ENCODE measurements at regions not wholly inside any gene's neighbourhood (a gene's known extent, or its start where the extent isn't known, plus 50 kb on each side); places are given as distances from the start of the nearest gene placed in this dataset.

DNA sequence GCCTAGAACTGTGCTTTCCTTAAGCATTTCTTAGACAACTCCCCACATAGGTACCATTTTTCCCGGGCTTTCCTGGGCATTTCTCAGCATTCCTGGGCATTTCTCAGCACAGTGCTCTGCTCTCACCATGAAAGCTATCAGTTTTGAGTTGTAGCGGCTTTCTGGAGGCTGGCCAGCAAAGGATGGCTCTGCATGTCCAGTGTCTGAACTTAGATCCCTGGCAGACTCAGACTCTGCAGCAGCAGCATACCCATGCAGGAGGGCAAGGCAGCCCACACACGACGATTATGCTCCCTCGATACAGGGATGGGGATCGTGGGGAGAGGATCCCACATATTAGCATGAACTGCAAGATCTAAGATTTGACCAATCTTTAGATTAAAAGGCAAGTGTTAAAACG is 248.9 kb upstream of the MKI67 start:
- Mint-ChIP-seq H3K36me3 (ENCODE audit: low read depth) (no peaks in the 10 kb centered on the region), H3K9me3 (no peaks in the 10 kb centered on the region), H3K4me1 (ENCODE audit: low read depth) (peaks cover 7% of the 10 kb centered on the region), H3K4me3 (ENCODE audit: low read depth) (no peak overlapping the region), H3K27me3 (ENCODE audit: low read depth) (peaks cover 7% of the 10 kb centered on the region), H3K27ac (no peak overlapping the region)
- no peak for DNase-seq (ENCODE audit: low spot score)
- intact Hi-C loops (cut with micrococcal nuclease), result no loop called here

GRCh38 chr10:128377364-128377987 is 251.3 kb upstream of the MKI67 start:
- Mint-ChIP-seq H3K9me3 (no peaks in the 10 kb centered on the region), H3K36me3 (ENCODE audit: low read depth) (no peaks in the 10 kb centered on the region), H3K27ac (no peak overlapping the region), H3K27me3 (ENCODE audit: low read depth) (peaks cover 2% of the 10 kb centered on the region), H3K4me3 (ENCODE audit: low read depth) (no peak overlapping the region), H3K4me1 (ENCODE audit: low read depth) (peaks cover 7% of the 10 kb centered on the region)
- no peak for DNase-seq (ENCODE audit: low spot score)
- intact Hi-C loops (cut with micrococcal nuclease), result no loop called here

GRCh38 chr10:128377988-128378387 is 251.8 kb upstream of the MKI67 start:
- H3K9me3 Mint-ChIP-seq, result no peaks in the 10 kb centered on the region
- no peak overlapping the region for H3K27ac Mint-ChIP-seq
- H3K4me3 Mint-ChIP-seq (ENCODE audit: low read depth), result no peak overlapping the region
- intact Hi-C loops (cut with micrococcal nuclease), result no loop called here
- H3K36me3 Mint-ChIP-seq (ENCODE audit: low read depth), result no peaks in the 10 kb centered on the region
- H3K27me3 Mint-ChIP-seq (ENCODE audit: low read depth), result peaks cover 2% of the 10 kb centered on the region
- DNase-seq (ENCODE audit: low spot score), result no peak
- H3K4me1 Mint-ChIP-seq (ENCODE audit: low read depth), result peaks cover 5% of the 10 kb centered on the region

- Mint-ChIP-seq H3K4me3 (ENCODE audit: low read depth) (no peak overlapping the region), H3K36me3 (ENCODE audit: low read depth) (no peaks in the 10 kb centered on the region), H3K27me3 (ENCODE audit: low read depth) (no peaks in the 10 kb centered on the region), H3K9me3 (no peaks in the 10 kb centered on the region), H3K27ac (no peak overlapping the region), H3K4me1 (ENCODE audit: low read depth) (no peaks in the 10 kb centered on the region)
- intact Hi-C loops (cut with micrococcal nuclease), result no loop called here
- no peak for DNase-seq (ENCODE audit: low spot score)
These were observed 254.7 kb upstream of the MKI67 start for GRCh38 chr10:128380946-128381345.

GRCh38 chr10:128382225-128382624 is 256.0 kb upstream of the MKI67 start:
- intact Hi-C loops (cut with micrococcal nuclease), result no loop called here
- no peak for DNase-seq (ENCODE audit: low spot score)
- H3K4me1 Mint-ChIP-seq (ENCODE audit: low read depth), result no peaks in the 10 kb centered on the region
- H3K27ac Mint-ChIP-seq, result no peak overlapping the region
- no peaks in the 10 kb centered on the region for H3K9me3 Mint-ChIP-seq
- no peak overlapping the region for H3K4me3 Mint-ChIP-seq (ENCODE audit: low read depth)
- no peaks in the 10 kb centered on the region for H3K36me3 Mint-ChIP-seq (ENCODE audit: low read depth)
- no peaks in the 10 kb centered on the region for H3K27me3 Mint-ChIP-seq (ENCODE audit: low read depth)

- H3K4me1 Mint-ChIP-seq (ENCODE audit: low read depth), result no peaks in the 10 kb centered on the region
- no peak overlapping the region for H3K4me3 Mint-ChIP-seq (ENCODE audit: low read depth)
- no peaks in the 10 kb centered on the region for H3K36me3 Mint-ChIP-seq (ENCODE audit: low read depth)
- H3K27me3 Mint-ChIP-seq (ENCODE audit: low read depth), result no peaks in the 10 kb centered on the region
- no peak overlapping the region for H3K27ac Mint-ChIP-seq
- intact Hi-C loops (cut with micrococcal nuclease), result no loop called here
- no peak for DNase-seq (ENCODE audit: low spot score)
- H3K9me3 Mint-ChIP-seq, result no peaks in the 10 kb centered on the region
These were observed 258.6 kb upstream of the MKI67 start for GRCh38 chr10:128384831-128385230.

DNA sequence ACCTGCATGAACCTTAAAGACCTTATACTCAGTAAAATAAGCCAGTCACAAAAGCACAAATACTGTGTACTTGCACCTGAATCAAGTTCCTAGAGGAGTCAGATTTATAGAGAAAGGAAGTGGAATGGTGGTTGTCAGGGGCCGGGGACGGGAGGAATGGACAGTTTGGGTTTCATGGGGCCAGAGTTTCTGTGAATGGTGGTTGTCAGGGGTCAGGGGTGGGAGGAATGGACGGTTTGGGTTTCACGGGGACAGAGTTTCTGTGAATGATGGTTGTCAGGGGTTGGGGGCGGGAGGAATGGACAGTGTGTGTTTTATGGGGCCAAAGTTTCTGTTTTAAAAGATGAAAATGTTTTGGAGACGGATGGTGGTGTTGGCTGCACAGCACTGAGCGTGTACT is 260.0 kb upstream of the MKI67 start:
- H3K36me3 Mint-ChIP-seq (ENCODE audit: low read depth), result no peaks in the 10 kb centered on the region
- H3K4me1 Mint-ChIP-seq (ENCODE audit: low read depth), result no peaks in the 10 kb centered on the region
- DNase-seq (ENCODE audit: low spot score), result no peak
- H3K27me3 Mint-ChIP-seq (ENCODE audit: low read depth), result no peaks in the 10 kb centered on the region
- no peak overlapping the region for H3K4me3 Mint-ChIP-seq (ENCODE audit: low read depth)
- H3K27ac Mint-ChIP-seq, result no peak overlapping the region
- intact Hi-C loops (cut with micrococcal nuclease), result no loop called here
- no peaks in the 10 kb centered on the region for H3K9me3 Mint-ChIP-seq

GRCh38 chr10:128386816-128387604 is 260.8 kb upstream of the MKI67 start:
- no peak overlapping the region for H3K27ac Mint-ChIP-seq
- no peaks in the 10 kb centered on the region for H3K4me1 Mint-ChIP-seq (ENCODE audit: low read depth)
- no peaks in the 10 kb centered on the region for H3K27me3 Mint-ChIP-seq (ENCODE audit: low read depth)
- no peak overlapping the region for H3K4me3 Mint-ChIP-seq (ENCODE audit: low read depth)
- no peaks in the 10 kb centered on the region for H3K9me3 Mint-ChIP-seq
- intact Hi-C loops (cut with micrococcal nuclease), result no loop called here
- no peaks in the 10 kb centered on the region for H3K36me3 Mint-ChIP-seq (ENCODE audit: low read depth)
- no peak for DNase-seq (ENCODE audit: low spot score)

GRCh38 chr10:128390596-128390995 is 264.4 kb upstream of the MKI67 start:
- Mint-ChIP-seq H3K4me1 (ENCODE audit: low read depth) (no peaks in the 10 kb centered on the region), H3K36me3 (ENCODE audit: low read depth) (no peaks in the 10 kb centered on the region), H3K4me3 (ENCODE audit: low read depth) (no peak overlapping the region), H3K9me3 (no peaks in the 10 kb centered on the region), H3K27me3 (ENCODE audit: low read depth) (no peaks in the 10 kb centered on the region), H3K27ac (no peak overlapping the region)
- intact Hi-C loops (cut with micrococcal nuclease), result no loop called here
- no peak for DNase-seq (ENCODE audit: low spot score)

- intact Hi-C loops (cut with micrococcal nuclease), result no loop called here
- Mint-ChIP-seq H3K4me3 (ENCODE audit: low read depth) (no peak overlapping the region), H3K4me1 (ENCODE audit: low read depth) (no peaks in the 10 kb centered on the region), H3K9me3 (no peaks in the 10 kb centered on the region), H3K27me3 (ENCODE audit: low read depth) (no peaks in the 10 kb centered on the region), H3K36me3 (ENCODE audit: low read depth) (no peaks in the 10 kb centered on the region), H3K27ac (no peak overlapping the region)
- no peak for DNase-seq (ENCODE audit: low spot score)
These were observed 267.3 kb upstream of the MKI67 start for GRCh38 chr10:128393546-128393945.

- no peak overlapping the region for H3K4me3 Mint-ChIP-seq (ENCODE audit: low read depth)
- H3K36me3 Mint-ChIP-seq (ENCODE audit: low read depth), result no peaks in the 10 kb centered on the region
- H3K9me3 Mint-ChIP-seq, result peaks cover 7% of the 10 kb centered on the region
- intact Hi-C loops (cut with micrococcal nuclease), result no loop called here
- H3K27ac Mint-ChIP-seq, result no peak overlapping the region
- H3K4me1 Mint-ChIP-seq (ENCODE audit: low read depth), result no peaks in the 10 kb centered on the region
- H3K27me3 Mint-ChIP-seq (ENCODE audit: low read depth), result no peaks in the 10 kb centered on the region
- no peak for DNase-seq (ENCODE audit: low spot score)
These were observed 271.9 kb upstream of the MKI67 start for GRCh38 chr10:128398118-128398517.

GRCh38 chr10:128398999-128399398 is 272.8 kb upstream of the MKI67 start:
- H3K27ac Mint-ChIP-seq, result no peak overlapping the region

DNA sequence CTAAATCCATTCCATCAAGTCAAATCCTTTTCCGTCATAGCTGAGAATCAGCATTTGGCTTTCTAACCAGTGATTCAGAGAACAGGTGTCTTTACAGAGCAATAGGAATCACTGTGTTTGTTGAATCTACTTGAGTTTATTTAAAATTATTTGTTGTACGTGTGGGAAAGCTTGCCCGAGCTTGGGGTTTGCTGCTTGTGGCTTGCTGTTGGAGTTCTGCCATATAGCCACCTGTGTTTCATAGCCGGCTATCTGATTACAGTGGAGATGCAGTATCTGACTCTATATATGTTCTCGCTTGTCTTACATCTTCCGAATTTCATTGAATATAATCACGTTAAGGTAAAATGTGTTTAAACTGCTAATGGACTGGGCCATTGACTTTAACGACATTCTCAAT is 274.3 kb upstream of the MKI67 start:
- Mint-ChIP-seq H3K27me3 (ENCODE audit: low read depth) (no peaks in the 10 kb centered on the region), H3K4me1 (ENCODE audit: low read depth) (no peaks in the 10 kb centered on the region), H3K9me3 (peaks cover 7% of the 10 kb centered on the region), H3K4me3 (ENCODE audit: low read depth) (no peak overlapping the region), H3K27ac (no peak overlapping the region), H3K36me3 (ENCODE audit: low read depth) (no peaks in the 10 kb centered on the region)
- no peak for DNase-seq (ENCODE audit: low spot score)
- intact Hi-C loops (cut with micrococcal nuclease), result no loop called here

More at GRCh38 chr10:128398999-128399398, 272.8 kb upstream of the MKI67 start:
- H3K27me3 Mint-ChIP-seq (ENCODE audit: low read depth), result no peaks in the 10 kb centered on the region
- H3K4me1 Mint-ChIP-seq (ENCODE audit: low read depth), result no peaks in the 10 kb centered on the region
- H3K4me3 Mint-ChIP-seq (ENCODE audit: low read depth), result no peak overlapping the region
- peaks cover 7% of the 10 kb centered on the region for H3K9me3 Mint-ChIP-seq
- intact Hi-C loops (cut with micrococcal nuclease), result no loop called here
- H3K36me3 Mint-ChIP-seq (ENCODE audit: low read depth), result no peaks in the 10 kb centered on the region
- no peak for DNase-seq (ENCODE audit: low spot score)

Data from activated T-helper 2 cell treated with anti-CD3 and anti-CD28 coated beads, Interferon-gamma antibody, Interleukin-2, Interleukin-4, amounts not matched to agents 10 μg/mL and 5 μg/mL and 100 μg/mL, durations not matched to agents 14 hours and 24 hours and 36 hours (primary cell).